Thoracic aorta (tissue), 2 donors: ENCODE measurements at regions not wholly inside any gene's neighbourhood (a gene's known extent, or its start where the extent isn't known, plus 50 kb on each side); places are given as distances from the start of the nearest gene placed in this dataset.

Experiments
- ATAC-seq: fragments of 150-250 bp; one replicate; pipeline ENCODE4 v1.8.0; 2017; ENCODE audit warnings: low read depth; ENCODE audit not compliant: insufficient number of reproducible peaks, low FRiP score
- DNase-seq: peaks from one replicate; pipeline ENCODE4 v3.0.0-alpha.2; 2020; ENCODE audit warnings: low spot score
- H3K27ac ChIP-seq, 2 donors: fragments of 200-600 bp; sonication (generic); 1 replicate in 1 of 2; 2 replicates in 1 of 2; pipeline ENCODE4 v1.5.1; 2016; ENCODE audit warnings: mild to moderate bottlenecking in 2 of 2, moderate library complexity in 2 of 2
- H3K27me3 ChIP-seq: fragments of 200-600 bp; sonication (generic); replicated peaks from 2 replicates; pipeline ENCODE4 v1.6.0; 2016; ENCODE audit warnings: mild to moderate bottlenecking; ENCODE audit not compliant: insufficient read depth
- H3K36me3 ChIP-seq: fragments of 200-600 bp; sonication (generic); one replicate; pipeline ENCODE4 v1.5.1; 2016
- H3K4me1 ChIP-seq, 2 donors: fragments of 200-600 bp; sonication (generic); 1 replicate in 1 of 2; 2 replicates in 1 of 2; pipeline versions ENCODE4 v1.5.1 to v1.6.0; 2016; ENCODE audit warnings: low read depth in 2 of 2, mild to moderate bottlenecking in 1 of 2; ENCODE audit not compliant: control insufficient read depth in 1 of 2
- H3K4me3 ChIP-seq: fragments of 200-600 bp; sonication (generic); 2 replicates; pipeline ENCODE4 v1.5.1; 2016; ENCODE audit warnings: mild to moderate bottlenecking
- H3K9me3 ChIP-seq: fragments of 200-600 bp; sonication (generic); 2 replicates; pipeline ENCODE4 v1.5.1; 2016
- CTCF ChIP-seq: fragments of 200-600 bp; sonication (generic); IDR thresholded peaks from one replicate; pipeline ENCODE4 v1.5.1; 2019; ENCODE audit warnings: antibody characterized with exemption

DNA sequence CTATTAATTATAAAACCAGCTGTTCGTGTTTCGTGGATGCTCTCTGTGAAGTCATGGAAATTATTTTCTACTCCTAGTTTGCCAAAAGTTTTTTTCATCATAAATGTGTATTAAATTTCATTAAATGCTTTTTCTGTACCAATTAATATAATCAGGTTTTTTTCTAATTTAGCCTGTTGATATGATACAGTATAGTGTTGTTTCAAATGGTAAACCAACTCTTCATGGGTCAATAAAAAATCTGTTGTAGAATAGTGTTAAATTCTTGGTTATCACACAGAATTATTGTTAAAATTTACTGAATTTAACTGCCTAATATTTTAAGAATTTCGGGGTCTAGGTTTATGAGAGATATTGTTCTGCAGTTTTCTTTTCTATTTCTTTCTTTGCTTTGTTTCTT, 505.9 kb upstream of the MANEA start:
- no peaks in the 10 kb centered on the region for H3K9me3 ChIP-seq
- no peaks in the 10 kb centered on the region for H3K36me3 ChIP-seq
- H3K27me3 ChIP-seq, result no peaks in the 10 kb centered on the region
- no peak for TF ChIP-seq CTCF
- no peak overlapping the region for H3K27ac ChIP-seq
- ATAC-seq, result no peak
- H3K4me1 ChIP-seq, result no peaks in the 10 kb centered on the region
- H3K4me3 ChIP-seq, result no peak overlapping the region
- no peak for DNase-seq

- TF ChIP-seq CTCF, result no peak
- Histone ChIP-seq H3K4me1 (no peaks in the 10 kb centered on the region), H3K4me3 (no peak overlapping the region), H3K9me3 (no peaks in the 10 kb centered on the region), H3K27me3 (no peaks in the 10 kb centered on the region), H3K36me3 (no peaks in the 10 kb centered on the region), H3K27ac (no peak overlapping the region)
- DNase-seq (no peak), ATAC-seq (no peak)
These were observed 498.9 kb upstream of the MANEA start for GRCh38 chr6:95078457-95078856.

- TF ChIP-seq CTCF, result no peak
- DNase-seq, result no peak
- no peaks in the 10 kb centered on the region for H3K27me3 ChIP-seq
- no peaks in the 10 kb centered on the region for H3K9me3 ChIP-seq
- H3K27ac ChIP-seq, result no peak overlapping the region
- no peaks in the 10 kb centered on the region for H3K4me1 ChIP-seq
- ATAC-seq, result no peak
- no peaks in the 10 kb centered on the region for H3K36me3 ChIP-seq
- H3K4me3 ChIP-seq, result no peak overlapping the region
These were observed 496.1 kb upstream of the MANEA start for GRCh38 chr6:95081231-95081630.

GRCh38 chr6:95081949-95082348, 495.4 kb upstream of the MANEA start:
- Histone ChIP-seq H3K27me3 (no peaks in the 10 kb centered on the region), H3K27ac (no peak overlapping the region), H3K4me1 (no peaks in the 10 kb centered on the region), H3K36me3 (no peaks in the 10 kb centered on the region), H3K4me3 (no peak overlapping the region), H3K9me3 (no peaks in the 10 kb centered on the region)
- DNase-seq (no peak), ATAC-seq (no peak)
- TF ChIP-seq CTCF, result no peak

DNA sequence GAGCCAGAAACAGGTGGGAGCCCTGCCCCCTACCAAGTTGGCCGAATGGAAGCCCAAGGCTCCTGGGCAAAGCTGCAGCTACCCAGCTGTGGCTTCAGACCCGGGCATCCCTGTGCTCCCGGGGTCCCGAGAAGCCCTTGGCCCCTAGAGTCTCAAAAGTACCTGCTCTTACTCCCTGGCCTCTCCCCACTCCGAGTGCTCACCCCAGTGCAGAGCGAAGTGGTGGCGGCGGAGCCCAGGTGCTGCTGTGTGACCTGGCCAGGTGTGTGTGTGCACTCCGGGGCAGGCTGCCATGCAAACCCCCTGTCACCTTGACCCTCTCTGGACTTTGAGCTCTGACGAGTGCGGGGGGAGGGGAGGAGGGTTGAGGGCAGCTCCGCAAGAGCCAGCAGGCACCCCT, 493.8 kb upstream of the MANEA start:
- DNase-seq (no peak), ATAC-seq (no peak)
- H3K4me1 ChIP-seq, result no peaks in the 10 kb centered on the region
- no peak overlapping the region for H3K4me3 ChIP-seq
- no peak for TF ChIP-seq CTCF
- H3K9me3 ChIP-seq, result no peaks in the 10 kb centered on the region
- H3K36me3 ChIP-seq, result no peaks in the 10 kb centered on the region
- no peak overlapping the region for H3K27ac ChIP-seq
- H3K27me3 ChIP-seq, result no peaks in the 10 kb centered on the region
